ENCODE measurements at regions not wholly inside any gene's neighbourhood (a gene's known extent, or its start where the extent isn't known, plus 50 kb on each side); places are given as distances from the start of the nearest gene placed in this dataset.

- H3K9me3 ChIP-seq (ENCODE audit: insufficient read depth, low read depth, low read length) = no peaks in the 10 kb centered on the region
- H4K8ac ChIP-seq (ENCODE audit: low read depth, low read length) = no peak overlapping the region
- H3K9ac ChIP-seq (ENCODE audit: low read length) = no peak overlapping the region
- no peak overlapping the region for H2AFZ ChIP-seq (ENCODE audit: insufficient read depth, low read length, poor library complexity)
- H3K4me3 ChIP-seq (ENCODE audit: low read depth, low read length) = no peak overlapping the region
- H2BK5ac ChIP-seq (ENCODE audit: low read depth, low read length, poor library complexity) = no peak overlapping the region
- H2BK12ac ChIP-seq (ENCODE audit: low read length) = no peak overlapping the region
- H3K27me3 ChIP-seq (ENCODE audit: insufficient read depth, low read length) = no peaks in the 10 kb centered on the region
- peaks cover 0 to 2% of the 10 kb centered on the region in 2 experiments for H3K4me1 ChIP-seq (ENCODE audit: control insufficient read depth in 1 of 2, insufficient read depth in 2 of 2, low read length in 2 of 2)
- no peaks in the 10 kb centered on the region for H3K36me3 ChIP-seq (ENCODE audit: control insufficient read depth in 1 of 2, insufficient read depth in 2 of 2, low read length in 2 of 2)
- no peak overlapping the region for H4K91ac ChIP-seq (ENCODE audit: low read depth, low read length)
- H2BK120ac ChIP-seq (ENCODE audit: insufficient read depth, low read length, poor library complexity) = no peak overlapping the region
- H3K79me1 ChIP-seq (ENCODE audit: low read length) = no peaks in the 10 kb centered on the region
- H3K18ac ChIP-seq (ENCODE audit: low read length) = no peak overlapping the region
- H3K23ac ChIP-seq (ENCODE audit: low read length) = no peak overlapping the region
- H3K4me2 ChIP-seq (ENCODE audit: low read length) = no peak overlapping the region
- no peak for DNase-seq
- no peak overlapping the region for H3K27ac ChIP-seq (ENCODE audit: low read depth, low read length)
- no CpG with 5 or more reads among the region's 1 CpG for WGBS (ENCODE audit: extremely low coverage, insufficient coverage, insufficient read length)
- no peak overlapping the region for H3K14ac ChIP-seq (ENCODE audit: low read length)
- H3K79me2 ChIP-seq (ENCODE audit: control insufficient read depth, insufficient read depth, low read length, poor library complexity) = no peaks in the 10 kb centered on the region
- H2AK5ac ChIP-seq (ENCODE audit: low read length) = no peak overlapping the region
- no peak overlapping the region for H3K4ac ChIP-seq (ENCODE audit: low read depth, low read length)
- H4K12ac ChIP-seq (ENCODE audit: low read depth, low read length) = no peak overlapping the region
These were observed 129.6 kb upstream of the PRLR start for GRCh38 chr5:35359859-35360258.

- Histone ChIP-seq H4K12ac (ENCODE audit: low read depth, low read length) (no peak overlapping the region), H4K91ac (ENCODE audit: low read depth, low read length) (no peak overlapping the region), H3K9ac (ENCODE audit: low read length) (no peak overlapping the region), H3K79me2 (ENCODE audit: control insufficient read depth, insufficient read depth, low read length, poor library complexity) (no peaks in the 10 kb centered on the region), H3K23ac (ENCODE audit: low read length) (no peak overlapping the region), H3K27ac (ENCODE audit: low read depth, low read length) (no peak overlapping the region), H3K27me3 (ENCODE audit: insufficient read depth, low read length) (no peaks in the 10 kb centered on the region), H3K9me3 (ENCODE audit: insufficient read depth, low read depth, low read length) (no peaks in the 10 kb centered on the region), H2AK5ac (ENCODE audit: low read length) (no peak overlapping the region), H3K36me3 (ENCODE audit: control insufficient read depth in 1 of 2, insufficient read depth in 2 of 2, low read length in 2 of 2) (no peaks in the 10 kb centered on the region), H3K79me1 (ENCODE audit: low read length) (no peaks in the 10 kb centered on the region), H3K18ac (ENCODE audit: low read length) (no peak overlapping the region), H4K8ac (ENCODE audit: low read depth, low read length) (no peak overlapping the region), H3K14ac (ENCODE audit: low read length) (no peak overlapping the region), H3K4me3 (ENCODE audit: low read depth, low read length) (no peak overlapping the region), H3K4me2 (ENCODE audit: low read length) (no peak overlapping the region), H3K4ac (ENCODE audit: low read depth, low read length) (no peak overlapping the region), H2AFZ (ENCODE audit: insufficient read depth, low read length, poor library complexity) (no peak overlapping the region), H2BK120ac (ENCODE audit: insufficient read depth, low read length, poor library complexity) (no peak overlapping the region), H2BK12ac (ENCODE audit: low read length) (no peak overlapping the region), H2BK5ac (ENCODE audit: low read depth, low read length, poor library complexity) (no peak overlapping the region), H3K4me1 (ENCODE audit: control insufficient read depth in 1 of 2, insufficient read depth in 2 of 2, low read length in 2 of 2) (peaks cover 0 to 2% of the 10 kb centered on the region in 2 experiments)
- DNase-seq = no peak
- no CpG with 5 or more reads among the region's 3 CpGs for WGBS (ENCODE audit: extremely low coverage, insufficient coverage, insufficient read length)
These were observed 127.7 kb upstream of the PRLR start for GRCh38 chr5:35357973-35358372.

- Histone ChIP-seq H3K36me3 (ENCODE audit: control insufficient read depth in 1 of 2, insufficient read depth in 2 of 2, low read length in 2 of 2) (no peaks in the 10 kb centered on the region), H3K4me1 (ENCODE audit: control insufficient read depth in 1 of 2, insufficient read depth in 2 of 2, low read length in 2 of 2) (peaks cover 0 to 2% of the 10 kb centered on the region in 2 experiments), H3K4ac (ENCODE audit: low read depth, low read length) (no peak overlapping the region), H3K79me1 (ENCODE audit: low read length) (no peaks in the 10 kb centered on the region), H4K12ac (ENCODE audit: low read depth, low read length) (no peak overlapping the region), H4K8ac (ENCODE audit: low read depth, low read length) (no peak overlapping the region), H3K14ac (ENCODE audit: low read length) (no peak overlapping the region), H3K27ac (ENCODE audit: low read depth, low read length) (no peak overlapping the region), H2BK12ac (ENCODE audit: low read length) (no peak overlapping the region), H2BK120ac (ENCODE audit: insufficient read depth, low read length, poor library complexity) (no peak overlapping the region), H3K9ac (ENCODE audit: low read length) (no peak overlapping the region), H4K91ac (ENCODE audit: low read depth, low read length) (no peak overlapping the region), H2BK5ac (ENCODE audit: low read depth, low read length, poor library complexity) (no peak overlapping the region), H3K27me3 (ENCODE audit: insufficient read depth, low read length) (no peaks in the 10 kb centered on the region), H3K9me3 (ENCODE audit: insufficient read depth, low read depth, low read length) (no peaks in the 10 kb centered on the region), H3K18ac (ENCODE audit: low read length) (no peak overlapping the region), H2AK5ac (ENCODE audit: low read length) (no peak overlapping the region), H3K4me2 (ENCODE audit: low read length) (no peak overlapping the region), H3K23ac (ENCODE audit: low read length) (no peak overlapping the region), H3K4me3 (ENCODE audit: low read depth, low read length) (no peak overlapping the region), H3K79me2 (ENCODE audit: control insufficient read depth, insufficient read depth, low read length, poor library complexity) (no peaks in the 10 kb centered on the region), H2AFZ (ENCODE audit: insufficient read depth, low read length, poor library complexity) (no peak overlapping the region)
- DNase-seq = peak in 1 of 2 donors; percentile 49
- WGBS (ENCODE audit: extremely low coverage, insufficient coverage, insufficient read length) = 100% methylated on average over 2 of the region's 4 CpGs
These were observed 126.4 kb upstream of the PRLR start for GRCh38 chr5:35356725-35357124.

- no peak overlapping the region for H4K91ac ChIP-seq (ENCODE audit: low read depth, low read length)
- H3K18ac ChIP-seq (ENCODE audit: low read length) = no peak overlapping the region
- DNase-seq = no peak
- H2AFZ ChIP-seq (ENCODE audit: insufficient read depth, low read length, poor library complexity) = no peak overlapping the region
- no peak overlapping the region for H3K14ac ChIP-seq (ENCODE audit: low read length)
- no peak overlapping the region for H3K4me2 ChIP-seq (ENCODE audit: low read length)
- no peak overlapping the region for H2AK5ac ChIP-seq (ENCODE audit: low read length)
- no peak overlapping the region for H2BK120ac ChIP-seq (ENCODE audit: insufficient read depth, low read length, poor library complexity)
- H3K23ac ChIP-seq (ENCODE audit: low read length) = no peak overlapping the region
- no peaks in the 10 kb centered on the region for H3K27me3 ChIP-seq (ENCODE audit: insufficient read depth, low read length)
- H2BK12ac ChIP-seq (ENCODE audit: low read length) = no peak overlapping the region
- H2BK5ac ChIP-seq (ENCODE audit: low read depth, low read length, poor library complexity) = no peak overlapping the region
- no peaks in the 10 kb centered on the region for H3K9me3 ChIP-seq (ENCODE audit: insufficient read depth, low read depth, low read length)
- H3K79me1 ChIP-seq (ENCODE audit: low read length) = no peaks in the 10 kb centered on the region
- WGBS (ENCODE audit: extremely low coverage, insufficient coverage, insufficient read length) = no CpG with 5 or more reads among the region's 3 CpGs
- no peak overlapping the region for H4K8ac ChIP-seq (ENCODE audit: low read depth, low read length)
- H4K12ac ChIP-seq (ENCODE audit: low read depth, low read length) = no peak overlapping the region
- peaks cover 0 to 2% of the 10 kb centered on the region in 2 experiments for H3K4me1 ChIP-seq (ENCODE audit: control insufficient read depth in 1 of 2, insufficient read depth in 2 of 2, low read length in 2 of 2)
- no peaks in the 10 kb centered on the region for H3K79me2 ChIP-seq (ENCODE audit: control insufficient read depth, insufficient read depth, low read length, poor library complexity)
- H3K9ac ChIP-seq (ENCODE audit: low read length) = no peak overlapping the region
- no peak overlapping the region for H3K4ac ChIP-seq (ENCODE audit: low read depth, low read length)
- no peaks in the 10 kb centered on the region for H3K36me3 ChIP-seq (ENCODE audit: control insufficient read depth in 1 of 2, insufficient read depth in 2 of 2, low read length in 2 of 2)
- H3K4me3 ChIP-seq (ENCODE audit: low read depth, low read length) = no peak overlapping the region
- H3K27ac ChIP-seq (ENCODE audit: low read depth, low read length) = no peak overlapping the region
These were observed 124.5 kb upstream of the PRLR start for GRCh38 chr5:35354751-35355150.

Measured in trophoblast cell (in vitro differentiated cells and primary cell).